ENCODE measurements at regions not wholly inside any gene's neighbourhood (a gene's known extent, or its start where the extent isn't known, plus 50 kb on each side); places are given as distances from the start of the nearest gene placed in this dataset.

DNA sequence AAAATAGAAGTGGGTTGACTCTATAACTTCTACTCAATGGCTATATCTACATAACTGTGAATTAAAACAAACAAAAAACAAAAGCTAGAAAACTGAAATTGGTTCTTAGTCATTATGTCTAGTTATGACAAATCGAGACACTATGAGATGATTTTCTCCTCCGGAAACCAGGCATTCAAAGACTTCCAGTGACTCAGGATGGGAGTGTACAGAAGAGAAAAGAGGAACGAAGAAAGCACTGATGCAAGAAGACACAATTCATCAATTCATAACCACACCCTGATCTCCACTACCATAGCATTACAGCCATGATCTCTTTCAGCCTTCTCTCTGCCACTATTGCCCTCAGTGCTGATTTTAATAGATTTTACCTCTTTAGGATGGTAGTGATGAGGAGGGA is 253.6 kb downstream of the CBLL2 start:
- ChIA-PET CTCF (no interaction called here), POLR2A (no interaction called here)
- Mint-ChIP-seq H3K4me1 (no peaks in the 10 kb centered on the region), H3K27me3 (peaks cover 0 to 3% of the 10 kb centered on the region in 2 donors), H3K36me3 (no peaks in the 10 kb centered on the region), H3K4me3 (no peak overlapping the region), H3K27ac (no peak overlapping the region), H3K9me3 (peaks cover 0 to 4% (median 0%) of the 10 kb centered on the region in 5 donors)
- no peaks in the 10 kb centered on the region for H3K27me3 ChIP-seq (ENCODE audit: insufficient read depth, low read length, poor library complexity, severe bottlenecking)
- no peaks in the 10 kb centered on the region for H3K4me1 ChIP-seq (ENCODE audit: insufficient read depth, low read length)
- DNase-seq: no peak
- H3K27ac ChIP-seq (ENCODE audit: low read depth, low read length): no peak overlapping the region
- H3K9me3 ChIP-seq (ENCODE audit: low read length): no peaks in the 10 kb centered on the region
- no peak overlapping the region for H3K4me3 ChIP-seq (ENCODE audit: low read length)
- no peaks in the 10 kb centered on the region for H3K36me3 ChIP-seq (ENCODE audit: insufficient read depth, low read length)

DNA sequence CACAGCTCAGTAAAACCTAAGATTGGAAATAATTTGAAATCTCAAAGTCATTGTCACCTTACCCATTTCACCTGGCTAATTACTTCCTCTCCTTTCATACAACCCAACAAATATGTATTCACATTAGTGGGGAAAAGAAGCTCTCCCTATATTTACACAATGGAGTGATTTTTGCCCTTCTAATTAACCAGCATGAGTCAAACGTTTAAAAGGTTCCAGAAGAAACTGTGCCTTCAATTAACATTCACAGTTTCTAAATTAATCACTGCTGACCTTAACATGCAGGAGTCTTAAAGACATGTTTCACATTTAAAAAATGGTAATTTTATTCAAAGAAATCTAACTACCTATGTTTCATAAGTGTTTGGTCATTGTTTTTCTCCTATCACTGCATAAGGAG is 254.6 kb downstream of the CBLL2 start:
- Mint-ChIP-seq H3K27ac (no peak overlapping the region), H3K36me3 (no peaks in the 10 kb centered on the region)
- no peak for DNase-seq

DNA sequence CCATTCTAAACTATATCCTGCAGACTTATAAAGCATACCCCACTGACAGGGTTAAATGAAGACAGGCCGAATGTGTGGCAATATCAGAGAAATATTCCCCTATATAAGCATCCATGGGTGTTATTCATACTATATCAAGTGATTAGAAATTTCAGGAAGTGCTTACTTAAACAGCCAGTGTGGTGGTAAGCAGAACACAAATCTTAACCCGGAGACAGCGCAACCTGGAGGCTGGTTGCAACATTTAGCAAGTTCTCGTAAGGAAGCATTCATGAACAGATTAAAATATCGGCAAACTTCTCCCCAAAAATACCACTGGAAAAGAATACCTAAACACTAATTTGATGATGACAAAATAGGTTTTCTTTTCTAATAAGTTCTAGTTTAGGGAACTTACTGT is 261.2 kb downstream of the CBLL2 start:
- H3K27me3 ChIP-seq (ENCODE audit: insufficient read depth, low read length, poor library complexity, severe bottlenecking): no peaks in the 10 kb centered on the region
- Mint-ChIP-seq H3K27me3 (no peaks in the 10 kb centered on the region), H3K27ac (peak overlapping the region in 1 of 8 donors; percentile 36), H3K9me3 (peaks cover 0 to 5% (median 0%) of the 10 kb centered on the region in 5 donors), H3K4me1 (no peaks in the 10 kb centered on the region), H3K36me3 (no peaks in the 10 kb centered on the region), H3K4me3 (no peak overlapping the region)
- no peak for DNase-seq
- no peaks in the 10 kb centered on the region for H3K36me3 ChIP-seq (ENCODE audit: insufficient read depth, low read length)
- H3K4me1 ChIP-seq (ENCODE audit: insufficient read depth, low read length): no peaks in the 10 kb centered on the region
- POLR2A ChIA-PET: no interaction called here
- CTCF ChIA-PET: no interaction called here
- no peak overlapping the region for H3K27ac ChIP-seq (ENCODE audit: low read depth, low read length)
- no peak overlapping the region for H3K4me3 ChIP-seq (ENCODE audit: low read length)
- H3K9me3 ChIP-seq (ENCODE audit: low read length): no peaks in the 10 kb centered on the region

More for the DNA sequence above, 254.6 kb downstream of the CBLL2 start:
- Mint-ChIP-seq H3K4me1 (no peaks in the 10 kb centered on the region), H3K4me3 (no peak overlapping the region), H3K27me3 (peaks cover 0 to 3% of the 10 kb centered on the region in 2 donors), H3K9me3 (peaks cover 0 to 5% (median 0%) of the 10 kb centered on the region in 5 donors)
- no peaks in the 10 kb centered on the region for H3K9me3 ChIP-seq (ENCODE audit: low read length)
- H3K4me1 ChIP-seq (ENCODE audit: insufficient read depth, low read length): no peaks in the 10 kb centered on the region
- H3K27ac ChIP-seq (ENCODE audit: low read depth, low read length): no peak overlapping the region
- no peak overlapping the region for H3K4me3 ChIP-seq (ENCODE audit: low read length)
- H3K27me3 ChIP-seq (ENCODE audit: insufficient read depth, low read length, poor library complexity, severe bottlenecking): no peaks in the 10 kb centered on the region
- ChIA-PET POLR2A (no interaction called here), CTCF (no interaction called here)
- H3K36me3 ChIP-seq (ENCODE audit: insufficient read depth, low read length): no peaks in the 10 kb centered on the region

DNA sequence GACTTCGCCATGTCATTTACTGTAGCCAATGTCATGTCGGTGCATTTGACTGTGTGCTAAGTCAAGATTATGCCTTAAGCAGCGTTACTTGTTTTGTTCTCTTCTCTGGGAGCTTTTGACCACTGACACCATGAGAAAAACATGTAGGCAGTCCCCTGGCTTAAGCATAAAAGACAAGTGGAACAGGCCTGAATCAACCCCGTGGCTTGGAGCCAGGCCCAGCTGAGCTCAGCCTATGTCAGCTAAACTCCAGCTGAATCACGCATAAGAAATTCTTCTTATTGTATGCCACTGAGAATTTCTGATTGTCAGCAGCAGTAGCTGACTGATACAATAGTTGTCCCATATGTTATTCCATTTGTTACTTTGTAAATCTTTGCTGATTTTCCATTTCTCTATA is 261.9 kb downstream of the CBLL2 start:
- CTCF ChIA-PET: no interaction called here
- Mint-ChIP-seq H3K27ac (no peak overlapping the region), H3K27me3 (no peaks in the 10 kb centered on the region)

DNA sequence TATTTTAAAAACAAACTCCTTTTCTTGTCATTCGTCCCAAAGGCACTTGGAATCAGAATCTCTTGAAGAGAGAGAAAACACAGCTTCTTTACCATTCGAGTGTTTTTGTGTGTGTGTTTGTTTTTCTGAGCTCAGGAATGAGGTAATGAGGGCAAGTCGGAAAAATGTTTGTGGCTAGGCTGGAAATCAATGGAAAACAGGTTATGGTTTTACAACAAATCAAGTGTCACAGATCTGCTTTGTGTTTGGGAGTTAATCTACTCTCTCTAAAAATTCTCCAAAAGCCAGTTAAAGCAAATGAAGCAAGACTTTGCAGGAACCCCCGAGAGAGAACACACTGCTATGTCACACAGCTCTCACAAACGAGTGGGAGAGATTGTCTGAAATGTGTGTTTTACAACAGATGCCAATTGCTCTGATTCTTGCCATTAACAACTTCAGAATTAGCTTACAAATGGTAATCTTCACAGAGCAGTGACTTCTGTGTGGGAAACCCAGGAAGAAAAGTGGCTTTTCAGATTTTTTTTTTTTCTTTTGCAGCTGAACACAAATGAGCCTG is 264.1 kb downstream of the CBLL2 start:
- Mint-ChIP-seq H3K9me3 (peaks cover 0 to 4% (median 0%) of the 10 kb centered on the region in 5 donors), H3K4me3 (no peak overlapping the region), H3K27ac (no peak overlapping the region), H3K4me1 (no peaks in the 10 kb centered on the region), H3K36me3 (no peaks in the 10 kb centered on the region), H3K27me3 (no peaks in the 10 kb centered on the region)
- no peak overlapping the region for H3K27ac ChIP-seq (ENCODE audit: low read depth, low read length)
- POLR2A ChIA-PET: no interaction called here
- no peaks in the 10 kb centered on the region for H3K4me1 ChIP-seq (ENCODE audit: insufficient read depth, low read length)
- H3K36me3 ChIP-seq (ENCODE audit: insufficient read depth, low read length): no peaks in the 10 kb centered on the region
- H3K9me3 ChIP-seq (ENCODE audit: low read length): no peaks in the 10 kb centered on the region
- DNase-seq: no peak
- CTCF ChIA-PET: no interaction called here
- no peak overlapping the region for H3K4me3 ChIP-seq (ENCODE audit: low read length)
- no peaks in the 10 kb centered on the region for H3K27me3 ChIP-seq (ENCODE audit: insufficient read depth, low read length, poor library complexity, severe bottlenecking)

More for the DNA sequence above, 261.9 kb downstream of the CBLL2 start:
- no peak overlapping the region for H3K27ac ChIP-seq (ENCODE audit: low read depth, low read length)
- no peaks in the 10 kb centered on the region for H3K36me3 ChIP-seq (ENCODE audit: insufficient read depth, low read length)
- H3K4me1 ChIP-seq (ENCODE audit: insufficient read depth, low read length): no peaks in the 10 kb centered on the region
- no peak overlapping the region for H3K4me3 ChIP-seq (ENCODE audit: low read length)
- peaks cover 0 to 3% (median 0%) of the 10 kb centered on the region in 5 donors for H3K9me3 Mint-ChIP-seq
- no peaks in the 10 kb centered on the region for H3K4me1 Mint-ChIP-seq
- no peak overlapping the region for H3K4me3 Mint-ChIP-seq
- no peaks in the 10 kb centered on the region for H3K36me3 Mint-ChIP-seq
- H3K9me3 ChIP-seq (ENCODE audit: low read length): no peaks in the 10 kb centered on the region
- DNase-seq: no peak
- POLR2A ChIA-PET: no interaction called here
- H3K27me3 ChIP-seq (ENCODE audit: insufficient read depth, low read length, poor library complexity, severe bottlenecking): no peaks in the 10 kb centered on the region

DNA sequence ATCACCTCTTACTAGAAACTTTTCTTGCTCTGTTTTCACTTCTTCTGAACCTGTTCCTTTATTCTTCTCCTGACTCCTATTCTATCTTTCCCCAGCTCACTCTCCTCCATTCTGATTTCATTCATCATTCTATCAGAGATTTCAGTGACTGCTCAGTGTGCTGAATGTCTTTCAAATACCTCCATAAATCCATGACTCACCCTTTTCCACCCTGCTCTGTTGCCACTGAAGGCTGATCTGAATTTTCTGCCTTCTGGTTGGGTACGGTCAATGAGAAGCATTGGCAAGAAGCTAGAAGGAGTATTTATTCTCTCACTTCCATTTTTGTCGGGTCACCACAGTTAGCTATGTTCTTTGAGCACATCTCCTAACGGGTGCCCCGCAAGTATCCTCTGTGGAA is 265.9 kb downstream of the CBLL2 start:
- Histone ChIP-seq H3K4me3 (ENCODE audit: low read length) (no peak overlapping the region), H3K27ac (ENCODE audit: low read depth, low read length) (no peak overlapping the region), H3K4me1 (ENCODE audit: insufficient read depth, low read length) (no peaks in the 10 kb centered on the region), H3K36me3 (ENCODE audit: insufficient read depth, low read length) (no peaks in the 10 kb centered on the region), H3K27me3 (ENCODE audit: insufficient read depth, low read length, poor library complexity, severe bottlenecking) (no peaks in the 10 kb centered on the region), H3K9me3 (ENCODE audit: low read length) (no peaks in the 10 kb centered on the region)
- Mint-ChIP-seq H3K4me3 (no peak overlapping the region), H3K27me3 (no peaks in the 10 kb centered on the region), H3K36me3 (no peaks in the 10 kb centered on the region), H3K27ac (no peak overlapping the region), H3K9me3 (peaks cover 0 to 3% (median 0%) of the 10 kb centered on the region in 5 donors), H3K4me1 (no peaks in the 10 kb centered on the region)
- CTCF ChIA-PET: no interaction called here
- DNase-seq: no peak
- POLR2A ChIA-PET: no interaction called here

DNA sequence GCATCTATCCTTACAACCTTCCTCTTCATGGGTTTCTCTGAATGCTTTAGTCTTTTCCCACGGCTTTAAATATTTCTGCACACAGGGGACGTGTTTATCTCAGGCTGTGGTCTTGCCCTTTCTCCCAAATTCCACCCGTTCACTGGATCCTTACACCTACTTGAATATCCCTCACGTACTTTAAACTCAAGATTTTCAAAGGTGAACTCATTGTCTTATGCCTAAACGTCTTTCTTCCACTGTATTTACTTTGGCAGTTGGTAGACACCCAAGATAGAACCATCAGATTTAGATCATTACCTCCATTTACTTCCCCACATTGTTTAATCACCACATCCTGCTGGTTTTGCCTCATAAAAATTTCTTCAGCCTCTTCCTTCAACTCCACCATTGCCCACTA is 269.2 kb downstream of the CBLL2 start:
- peaks cover 0 to 2% of the 10 kb centered on the region in 2 donors for H3K27me3 Mint-ChIP-seq
- no peaks in the 10 kb centered on the region for H3K36me3 Mint-ChIP-seq
- no peaks in the 10 kb centered on the region for H3K4me1 Mint-ChIP-seq
- POLR2A ChIA-PET: no interaction called here
- no peak overlapping the region for H3K4me3 Mint-ChIP-seq
- H3K4me1 ChIP-seq (ENCODE audit: insufficient read depth, low read length): no peaks in the 10 kb centered on the region
- DNase-seq: no peak
- no peak overlapping the region for H3K4me3 ChIP-seq (ENCODE audit: low read length)
- no peaks in the 10 kb centered on the region for H3K9me3 ChIP-seq (ENCODE audit: low read length)
- H3K27ac Mint-ChIP-seq: no peak overlapping the region
- no peaks in the 10 kb centered on the region for H3K36me3 ChIP-seq (ENCODE audit: insufficient read depth, low read length)
- CTCF ChIA-PET: no interaction called here
- no peak overlapping the region for H3K27ac ChIP-seq (ENCODE audit: low read depth, low read length)
- H3K27me3 ChIP-seq (ENCODE audit: insufficient read depth, low read length, poor library complexity, severe bottlenecking): no peaks in the 10 kb centered on the region
- H3K9me3 Mint-ChIP-seq: peaks cover 0 to 4% (median 0%) of the 10 kb centered on the region in 5 donors

DNA sequence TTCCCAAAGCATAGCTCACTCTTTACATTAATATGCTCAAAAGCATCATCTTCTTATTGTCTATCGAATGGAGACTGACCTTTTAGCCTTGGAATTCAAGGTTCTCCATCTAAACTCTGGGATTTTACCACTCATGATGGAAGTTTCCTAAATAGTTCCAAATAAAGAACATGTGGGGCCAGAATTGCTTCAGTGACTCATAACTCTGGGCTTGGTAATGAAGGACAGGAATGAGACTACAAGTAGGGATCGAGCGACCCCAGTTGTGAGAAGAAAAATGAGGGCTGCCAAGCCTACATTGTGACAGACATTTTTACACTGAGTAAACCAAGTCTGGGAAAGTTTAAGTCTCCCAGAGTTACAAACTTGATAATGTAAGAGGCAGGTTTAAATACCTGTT is 269.9 kb downstream of the CBLL2 start:
- ChIA-PET POLR2A (no interaction called here), CTCF (no interaction called here)

GRCh38 chrX:22559506-22559905 is 286.8 kb downstream of the CBLL2 start:
- Histone ChIP-seq H3K27ac (ENCODE audit: low read depth, low read length) (no peak overlapping the region), H3K9me3 (ENCODE audit: low read length) (no peaks in the 10 kb centered on the region), H3K4me1 (ENCODE audit: insufficient read depth, low read length) (no peaks in the 10 kb centered on the region), H3K27me3 (ENCODE audit: insufficient read depth, low read length, poor library complexity, severe bottlenecking) (no peaks in the 10 kb centered on the region), H3K36me3 (ENCODE audit: insufficient read depth, low read length) (no peaks in the 10 kb centered on the region), H3K4me3 (ENCODE audit: low read length) (no peak overlapping the region)
- peaks cover 0 to 4% (median 4%) of the 10 kb centered on the region in 5 donors for H3K9me3 Mint-ChIP-seq
- peaks cover 0 to 2% of the 10 kb centered on the region in 2 donors for H3K27me3 Mint-ChIP-seq
- H3K4me1 Mint-ChIP-seq: no peaks in the 10 kb centered on the region
- H3K4me3 Mint-ChIP-seq: no peak overlapping the region
- POLR2A ChIA-PET: no interaction called here
- H3K36me3 Mint-ChIP-seq: no peaks in the 10 kb centered on the region
- no peak overlapping the region for H3K27ac Mint-ChIP-seq
- DNase-seq: no peak
- CTCF ChIA-PET: no interaction called here

More for the DNA sequence above, 269.9 kb downstream of the CBLL2 start:
- no peaks in the 10 kb centered on the region for H3K9me3 ChIP-seq (ENCODE audit: low read length)
- H3K27ac ChIP-seq (ENCODE audit: low read depth, low read length): no peak overlapping the region
- no peaks in the 10 kb centered on the region for H3K36me3 ChIP-seq (ENCODE audit: insufficient read depth, low read length)
- H3K4me3 Mint-ChIP-seq: no peak overlapping the region
- no peaks in the 10 kb centered on the region for H3K27me3 ChIP-seq (ENCODE audit: insufficient read depth, low read length, poor library complexity, severe bottlenecking)
- no peak for DNase-seq
- H3K9me3 Mint-ChIP-seq: peaks cover 0 to 4% (median 1%) of the 10 kb centered on the region in 5 donors
- H3K4me3 ChIP-seq (ENCODE audit: low read length): no peak overlapping the region
- H3K4me1 ChIP-seq (ENCODE audit: insufficient read depth, low read length): no peaks in the 10 kb centered on the region
- no peaks in the 10 kb centered on the region for H3K4me1 Mint-ChIP-seq
- no peak overlapping the region for H3K27ac Mint-ChIP-seq
- H3K36me3 Mint-ChIP-seq: no peaks in the 10 kb centered on the region
- H3K27me3 Mint-ChIP-seq: peaks cover 0 to 2% of the 10 kb centered on the region in 2 donors

Measured in CD8-positive, alpha-beta memory T cell (primary cell).